Nephron progenitor cell (in vitro differentiated cells): ENCODE measurements at regions not wholly inside any gene's neighbourhood (a gene's known extent, or its start where the extent isn't known, plus 50 kb on each side); places are given as distances from the start of the nearest gene placed in this dataset.
A peak's percentile ranks its signal among the peaks of the same experiment; 100 is the strongest.

ENCODE experiments used
- DNase-seq: peaks from one replicate; pipeline ENCODE4 v3.0.0; 2021
- H3K27ac Mint-ChIP-seq: 2 replicates; pipeline ENCODE4 v1.8.0; 2021; ENCODE audit warnings: mild to moderate bottlenecking, moderate library complexity, mixed read lengths
- H3K27me3 Mint-ChIP-seq: 2 replicates; pipeline ENCODE4 v1.8.0; 2021; ENCODE audit warnings: mild to moderate bottlenecking, low read depth, mixed read lengths; ENCODE audit not compliant: poor library complexity
- H3K36me3 Mint-ChIP-seq: 2 replicates; pipeline ENCODE4 v1.8.0; 2021; ENCODE audit warnings: low read depth, mixed read lengths
- H3K4me1 Mint-ChIP-seq: 2 replicates; pipeline ENCODE4 v1.8.0; 2021; ENCODE audit warnings: mixed read lengths
- H3K4me3 Mint-ChIP-seq: 2 replicates; pipeline ENCODE4 v1.8.0; 2021; ENCODE audit warnings: mild to moderate bottlenecking, moderate library complexity, mixed read lengths
- H3K9me3 Mint-ChIP-seq: 2 replicates; pipeline ENCODE4 v1.8.0; 2021; ENCODE audit warnings: mild to moderate bottlenecking, moderate library complexity, mixed read lengths
- TF ChIP-seq, protein P1 (sequence below): fragments of 200-600 bp; sonication (generic); IDR thresholded peaks from 2 replicates; pipeline ENCODE4 v1.5.0; 2021; ENCODE audit warnings: antibody characterized with exemption

DNA sequence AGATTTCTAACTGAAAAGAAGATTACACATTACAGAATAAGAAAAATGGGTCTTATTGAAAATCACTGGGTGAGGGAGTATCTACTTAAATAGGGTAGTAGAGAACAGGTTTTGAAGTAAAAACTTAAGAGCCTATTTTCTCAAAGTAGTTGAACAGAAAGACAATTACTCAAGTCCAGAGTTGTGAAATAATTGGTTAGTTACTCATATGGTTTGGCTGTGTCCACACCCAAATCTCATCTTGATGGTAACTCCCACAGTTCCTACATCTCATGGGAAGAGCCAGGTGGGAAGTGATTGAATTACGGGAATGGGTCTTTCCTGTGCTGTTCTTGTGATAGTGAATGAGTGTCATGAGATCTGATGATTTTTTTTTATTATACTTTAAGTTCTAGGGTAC, 1035.3 kb upstream of the GJE1 start:
- Mint-ChIP-seq H3K4me1 (no peaks in the 10 kb centered on the region), H3K9me3 (no peaks in the 10 kb centered on the region), H3K4me3 (no peak overlapping the region), H3K27ac (no peak overlapping the region), H3K27me3 (no peaks in the 10 kb centered on the region), H3K36me3 (no peaks in the 10 kb centered on the region)
- TF ChIP-seq, protein P1, sequence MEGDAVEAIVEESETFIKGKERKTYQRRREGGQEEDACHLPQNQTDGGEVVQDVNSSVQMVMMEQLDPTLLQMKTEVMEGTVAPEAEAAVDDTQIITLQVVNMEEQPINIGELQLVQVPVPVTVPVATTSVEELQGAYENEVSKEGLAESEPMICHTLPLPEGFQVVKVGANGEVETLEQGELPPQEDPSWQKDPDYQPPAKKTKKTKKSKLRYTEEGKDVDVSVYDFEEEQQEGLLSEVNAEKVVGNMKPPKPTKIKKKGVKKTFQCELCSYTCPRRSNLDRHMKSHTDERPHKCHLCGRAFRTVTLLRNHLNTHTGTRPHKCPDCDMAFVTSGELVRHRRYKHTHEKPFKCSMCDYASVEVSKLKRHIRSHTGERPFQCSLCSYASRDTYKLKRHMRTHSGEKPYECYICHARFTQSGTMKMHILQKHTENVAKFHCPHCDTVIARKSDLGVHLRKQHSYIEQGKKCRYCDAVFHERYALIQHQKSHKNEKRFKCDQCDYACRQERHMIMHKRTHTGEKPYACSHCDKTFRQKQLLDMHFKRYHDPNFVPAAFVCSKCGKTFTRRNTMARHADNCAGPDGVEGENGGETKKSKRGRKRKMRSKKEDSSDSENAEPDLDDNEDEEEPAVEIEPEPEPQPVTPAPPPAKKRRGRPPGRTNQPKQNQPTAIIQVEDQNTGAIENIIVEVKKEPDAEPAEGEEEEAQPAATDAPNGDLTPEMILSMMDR = no peak
- DNase-seq = no peak

DNA sequence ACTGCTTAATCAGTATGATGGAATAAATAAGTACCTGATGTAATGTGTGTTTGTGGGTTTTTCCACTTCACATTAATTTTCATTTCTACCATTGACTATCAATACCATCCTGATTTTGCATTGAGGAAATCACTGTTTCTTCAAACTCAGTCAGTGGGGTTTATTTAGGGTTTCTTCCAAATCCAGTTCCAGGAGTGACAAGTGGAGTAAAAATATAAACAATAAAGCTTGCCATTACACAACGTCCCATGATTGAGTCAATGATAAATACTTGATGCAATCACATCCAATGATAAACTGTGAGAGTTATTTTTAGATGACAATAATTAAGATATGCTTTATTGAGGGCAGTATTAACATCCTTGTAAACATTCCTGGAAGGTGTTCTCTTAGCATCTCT, 1037.4 kb upstream of the GJE1 start:
- Mint-ChIP-seq H3K27me3 (no peaks in the 10 kb centered on the region), H3K4me1 (no peaks in the 10 kb centered on the region), H3K9me3 (no peaks in the 10 kb centered on the region), H3K36me3 (no peaks in the 10 kb centered on the region), H3K27ac (no peak overlapping the region), H3K4me3 (no peak overlapping the region)
- no peak for DNase-seq
- TF ChIP-seq, protein P1 = no peak

DNA sequence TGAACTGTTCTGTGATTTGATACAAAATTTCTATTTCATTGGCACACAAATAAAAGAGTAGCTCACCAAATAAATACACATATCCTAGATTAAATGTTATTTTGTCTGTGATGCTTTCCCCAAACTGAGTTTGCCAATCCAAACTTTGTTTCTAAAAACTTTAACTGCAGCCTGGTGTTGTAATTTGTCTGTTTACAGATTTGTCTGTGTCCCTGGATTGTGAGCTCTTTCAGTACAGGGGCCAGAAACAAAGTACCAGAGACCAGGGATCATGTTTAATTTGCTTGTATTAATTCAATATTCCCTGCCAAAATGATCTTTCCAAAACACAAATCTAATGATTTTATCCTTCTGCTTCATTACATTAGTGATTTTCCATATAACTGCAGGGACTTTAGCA, 1044.6 kb upstream of the GJE1 start:
- no peaks in the 10 kb centered on the region for H3K27me3 Mint-ChIP-seq
- H3K36me3 Mint-ChIP-seq = no peaks in the 10 kb centered on the region
- DNase-seq = no peak
- TF ChIP-seq, protein P1 = no peak
- H3K4me3 Mint-ChIP-seq = no peak overlapping the region
- H3K27ac Mint-ChIP-seq = no peak overlapping the region
- no peaks in the 10 kb centered on the region for H3K4me1 Mint-ChIP-seq
- no peaks in the 10 kb centered on the region for H3K9me3 Mint-ChIP-seq

DNA sequence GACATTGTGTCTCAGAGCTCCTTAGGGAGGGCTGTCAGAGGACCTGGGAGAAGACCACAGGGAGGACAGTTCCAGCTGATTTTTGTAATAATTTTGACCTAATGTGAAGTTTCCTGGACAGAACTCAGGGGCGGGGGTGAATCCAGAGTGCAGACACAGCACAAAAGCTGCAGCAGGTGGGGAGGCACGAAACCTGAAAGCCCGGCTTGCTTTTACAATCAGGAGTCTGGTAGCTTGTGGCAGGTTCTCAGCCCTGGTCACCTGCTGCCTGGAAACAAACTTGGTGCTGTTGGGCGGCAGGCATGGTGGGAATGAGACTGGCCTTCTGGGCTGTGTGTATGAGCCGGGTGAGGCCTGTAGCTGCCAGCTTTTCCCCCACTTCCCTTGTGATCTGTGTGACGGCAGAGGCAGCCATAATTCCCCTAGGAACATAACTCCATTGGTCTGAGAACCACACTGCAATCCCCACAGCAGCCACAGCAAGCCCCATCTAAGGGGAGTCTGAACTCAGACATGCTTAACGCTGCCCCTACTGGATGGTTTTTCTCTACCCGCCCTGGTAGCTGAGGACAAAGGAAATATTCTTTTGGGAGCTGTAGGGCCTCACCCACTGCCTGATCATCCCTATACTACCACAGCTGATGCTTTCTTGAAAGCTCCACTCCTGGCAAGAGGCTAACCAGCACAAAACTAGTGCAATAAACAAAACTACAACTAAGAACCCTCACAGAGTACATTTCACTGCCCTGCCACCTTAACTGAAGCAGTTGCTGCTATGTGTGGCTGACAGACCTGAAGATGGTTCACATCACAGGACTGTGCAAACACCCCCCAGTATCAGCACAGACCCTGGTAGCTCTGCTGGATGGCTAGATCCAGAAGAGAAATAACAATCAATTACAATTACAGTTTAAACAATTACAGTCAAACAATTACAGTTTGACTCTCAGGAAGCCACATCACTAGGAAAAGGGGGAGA, 1055.1 kb upstream of the GJE1 start:
- Mint-ChIP-seq H3K4me3 (no peak overlapping the region), H3K27ac (no peak overlapping the region), H3K9me3 (peaks cover 11% of the 10 kb centered on the region), H3K36me3 (no peaks in the 10 kb centered on the region), H3K4me1 (no peaks in the 10 kb centered on the region), H3K27me3 (peaks cover 3% of the 10 kb centered on the region)
- TF ChIP-seq, protein P1 = peak; percentile 33
- DNase-seq = peak; percentile 26

DNA sequence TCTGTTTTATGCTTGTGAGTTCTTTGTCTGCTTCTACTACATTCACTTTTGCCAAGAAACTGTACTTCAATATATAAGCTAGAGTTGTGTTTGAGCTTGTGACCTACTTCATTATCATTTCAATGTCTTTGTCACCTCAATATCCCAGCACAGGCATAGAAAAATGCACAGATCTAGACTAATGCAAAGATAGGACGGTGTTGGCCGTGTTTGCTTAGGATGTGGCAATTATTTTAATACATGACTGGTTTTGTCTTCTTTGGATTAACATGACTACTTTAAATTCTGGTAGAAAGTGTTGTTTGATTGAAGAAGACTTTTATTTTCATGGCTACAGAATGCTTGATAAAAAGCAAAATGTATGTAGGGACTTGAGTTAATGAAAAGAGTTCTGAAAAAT, 1075.0 kb upstream of the GJE1 start:
- H3K36me3 Mint-ChIP-seq = no peaks in the 10 kb centered on the region
- H3K4me1 Mint-ChIP-seq = no peaks in the 10 kb centered on the region
- no peak for DNase-seq
- no peak overlapping the region for H3K27ac Mint-ChIP-seq
- TF ChIP-seq, protein P1 = no peak
- no peak overlapping the region for H3K4me3 Mint-ChIP-seq
- H3K27me3 Mint-ChIP-seq = peaks cover 3% of the 10 kb centered on the region
- no peaks in the 10 kb centered on the region for H3K9me3 Mint-ChIP-seq
